ENCODE measurements at regions not wholly inside any gene's neighbourhood (a gene's known extent, or its start where the extent isn't known, plus 50 kb on each side); places are given as distances from the start of the nearest gene placed in this dataset.

- no peak overlapping the region for H3K4me3 ChIP-seq
- no peaks in the 10 kb centered on the region for H3K36me3 ChIP-seq (replicated peaks)
- in situ Hi-C loops (cut with MboI; ENCODE audit: low sequenced_read_pairs): no loop called here
Observed at GRCh38 chr1:29504709-29505410, 268.5 kb downstream of the PTPRU start.

GRCh38 chr1:29504196-29504595 lies 267.9 kb downstream of the PTPRU start:
- no peak overlapping the region for H3K4me3 ChIP-seq
- peak in 1 of 2 experiments; percentile 44 for DNase-seq (ENCODE audit: low spot score in 2 of 2)
- no peaks in the 10 kb centered on the region for H3K36me3 ChIP-seq (replicated peaks)
- H3K4me1 ChIP-seq: peaks cover 38% of the 10 kb centered on the region
- no peaks in the 10 kb centered on the region for H3K9me3 ChIP-seq
- H3K27me3 ChIP-seq (ENCODE audit: low read depth): no peaks in the 10 kb centered on the region
- in situ Hi-C loops (cut with MboI; ENCODE audit: low sequenced_read_pairs): no loop called here

More at GRCh38 chr1:29504709-29505410, 268.5 kb downstream of the PTPRU start:
- Histone ChIP-seq H3K9me3 (no peaks in the 10 kb centered on the region), H3K4me1 (peaks cover 38% of the 10 kb centered on the region), H3K27me3 (ENCODE audit: low read depth) (no peaks in the 10 kb centered on the region)
- no peak for DNase-seq (ENCODE audit: low spot score in 2 of 2)

- no peak overlapping the region for H3K4me3 ChIP-seq
- peaks cover 38% of the 10 kb centered on the region for H3K4me1 ChIP-seq
- H3K36me3 ChIP-seq (replicated peaks): no peaks in the 10 kb centered on the region
- no peak for DNase-seq (ENCODE audit: low spot score in 2 of 2)
- in situ Hi-C loops (cut with MboI; ENCODE audit: low sequenced_read_pairs): no loop called here
- no peaks in the 10 kb centered on the region for H3K27me3 ChIP-seq (ENCODE audit: low read depth)
- H3K9me3 ChIP-seq: no peaks in the 10 kb centered on the region
Observed at GRCh38 chr1:29502911-29503840, 266.9 kb downstream of the PTPRU start.

- no peak for DNase-seq (ENCODE audit: low spot score in 2 of 2)
- Histone ChIP-seq H3K9me3 (no peaks in the 10 kb centered on the region), H3K27me3 (ENCODE audit: low read depth) (no peaks in the 10 kb centered on the region), H3K4me3 (no peak overlapping the region), H3K4me1 (peaks cover 38% of the 10 kb centered on the region), H3K36me3 (replicated peaks) (no peaks in the 10 kb centered on the region)
- in situ Hi-C loops (cut with MboI; ENCODE audit: low sequenced_read_pairs): no loop called here
Observed at GRCh38 chr1:29502225-29502910, 266.0 kb downstream of the PTPRU start.

GRCh38 chr1:29501227-29501976 lies 265.1 kb downstream of the PTPRU start:
- no peaks in the 10 kb centered on the region; the same call in none of the 2 replicates for H3K9me3 ChIP-seq
- H3K4me1 ChIP-seq: peaks cover 38% of the 10 kb centered on the region
- peak; percentile 66 to 93 for DNase-seq (ENCODE audit: low spot score in 2 of 2)
- H3K36me3 ChIP-seq (replicated peaks): no peaks in the 10 kb centered on the region
- in situ Hi-C loops (cut with MboI; ENCODE audit: low sequenced_read_pairs): no loop called here
- no peak overlapping the region for H3K4me3 ChIP-seq
- H3K27me3 ChIP-seq (ENCODE audit: low read depth): no peaks in the 10 kb centered on the region

GRCh38 chr1:29500651-29501050 lies 264.3 kb downstream of the PTPRU start:
- no peaks in the 10 kb centered on the region; the same call in none of the 2 replicates for H3K9me3 ChIP-seq
- no peak overlapping the region for H3K4me3 ChIP-seq
- DNase-seq (ENCODE audit: low spot score in 2 of 2): no peak
- H3K4me1 ChIP-seq: peaks cover 38% of the 10 kb centered on the region
- H3K27me3 ChIP-seq (ENCODE audit: low read depth): no peaks in the 10 kb centered on the region
- no peaks in the 10 kb centered on the region for H3K36me3 ChIP-seq (replicated peaks)
- in situ Hi-C loops (cut with MboI; ENCODE audit: low sequenced_read_pairs): no loop called here

GRCh38 chr1:29500041-29500440 lies 263.7 kb downstream of the PTPRU start:
- Histone ChIP-seq H3K27me3 (ENCODE audit: low read depth) (no peaks in the 10 kb centered on the region), H3K4me3 (no peak overlapping the region), H3K9me3 (no peaks in the 10 kb centered on the region; the same call in none of the 2 replicates), H3K4me1 (peaks cover 38% of the 10 kb centered on the region), H3K36me3 (replicated peaks) (no peaks in the 10 kb centered on the region)
- no peak for DNase-seq (ENCODE audit: low spot score in 2 of 2)
- in situ Hi-C loops (cut with MboI; ENCODE audit: low sequenced_read_pairs): no loop called here

- no peaks in the 10 kb centered on the region for H3K36me3 ChIP-seq (replicated peaks)
- no peak for DNase-seq (ENCODE audit: low spot score in 2 of 2)
- H3K4me1 ChIP-seq: peaks cover 33% of the 10 kb centered on the region
- in situ Hi-C loops (cut with MboI; ENCODE audit: low sequenced_read_pairs): no loop called here
- no peak overlapping the region for H3K4me3 ChIP-seq
- H3K9me3 ChIP-seq: no peaks in the 10 kb centered on the region; the same call in none of the 2 replicates
- H3K27me3 ChIP-seq (ENCODE audit: low read depth): no peaks in the 10 kb centered on the region
Observed at GRCh38 chr1:29499104-29499650, 262.9 kb downstream of the PTPRU start.

GRCh38 chr1:29498126-29499103 lies 262.1 kb downstream of the PTPRU start:
- Histone ChIP-seq H3K9me3 (no peaks in the 10 kb centered on the region; the same call in none of the 2 replicates), H3K4me3 (no peak overlapping the region), H3K36me3 (replicated peaks) (no peaks in the 10 kb centered on the region), H3K4me1 (peaks cover 25% of the 10 kb centered on the region), H3K27me3 (ENCODE audit: low read depth) (no peaks in the 10 kb centered on the region)
- DNase-seq (ENCODE audit: low spot score in 2 of 2): no peak
- in situ Hi-C loops (cut with MboI; ENCODE audit: low sequenced_read_pairs): no loop called here

- H3K27me3 ChIP-seq (ENCODE audit: low read depth): no peaks in the 10 kb centered on the region
- no peak for DNase-seq (ENCODE audit: low spot score in 2 of 2)
- no peak overlapping the region for H3K4me3 ChIP-seq
- H3K36me3 ChIP-seq (replicated peaks): no peaks in the 10 kb centered on the region
- in situ Hi-C loops (cut with MboI; ENCODE audit: low sequenced_read_pairs): no loop called here
- no peaks in the 10 kb centered on the region; the same call in none of the 2 replicates for H3K9me3 ChIP-seq
- peaks cover 18% of the 10 kb centered on the region for H3K4me1 ChIP-seq
Observed at GRCh38 chr1:29497395-29498125, 261.2 kb downstream of the PTPRU start.

- H3K27me3 ChIP-seq (ENCODE audit: low read depth): no peaks in the 10 kb centered on the region
- no peak overlapping the region for H3K4me3 ChIP-seq
- peaks cover 10% of the 10 kb centered on the region for H3K4me1 ChIP-seq
- no peaks in the 10 kb centered on the region; the same call in none of the 2 replicates for H3K9me3 ChIP-seq
- in situ Hi-C loops (cut with MboI; ENCODE audit: low sequenced_read_pairs): no loop called here
- no peaks in the 10 kb centered on the region for H3K36me3 ChIP-seq (replicated peaks)
- no peak for DNase-seq (ENCODE audit: low spot score in 2 of 2)
Observed at GRCh38 chr1:29496701-29497100, 260.4 kb downstream of the PTPRU start.

Measured in HAP-1 (cell line).